GM21576 (cell line): ENCODE measurements at regions not wholly inside any gene's neighbourhood (a gene's known extent, or its start where the extent isn't known, plus 50 kb on each side); places are given as distances from the start of the nearest gene placed in this dataset.
"Not testable (repeated sequence)": the region's sequence is repeated elsewhere in the genome, so short reads cannot be mapped to it uniquely, and the experiment has no call there.

Experiments used
- ATAC-seq: cut with Tn5 transposase; IDR thresholded peaks from one replicate; pipeline ENCODE4 v1.9.1; 2021; ENCODE audit warnings: mild to moderate bottlenecking, moderate library complexity; ENCODE audit not compliant: unreplicated experiment

DNA sequence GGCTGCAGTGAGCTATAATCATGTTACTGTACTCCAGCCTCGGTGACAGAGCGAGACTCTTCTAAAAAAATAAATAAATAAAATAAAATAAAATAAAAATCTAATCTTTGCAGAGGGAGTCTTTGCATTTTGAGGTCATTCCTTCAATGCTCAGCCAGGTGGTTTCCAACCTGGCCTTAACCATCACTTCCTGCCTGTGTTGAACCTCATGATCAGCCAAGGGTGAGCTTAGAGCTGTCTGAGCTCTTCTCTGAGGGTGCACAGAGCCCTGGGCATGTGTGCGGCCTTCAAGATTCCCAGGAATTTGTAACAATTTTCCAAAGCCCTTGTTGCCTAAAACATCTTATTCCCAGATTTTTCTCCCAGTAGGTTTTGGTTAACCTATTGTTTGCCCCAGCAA, 94.3 kb downstream of the KCNJ12 start:
- not testable (repeated sequence) for ATAC-seq

DNA sequence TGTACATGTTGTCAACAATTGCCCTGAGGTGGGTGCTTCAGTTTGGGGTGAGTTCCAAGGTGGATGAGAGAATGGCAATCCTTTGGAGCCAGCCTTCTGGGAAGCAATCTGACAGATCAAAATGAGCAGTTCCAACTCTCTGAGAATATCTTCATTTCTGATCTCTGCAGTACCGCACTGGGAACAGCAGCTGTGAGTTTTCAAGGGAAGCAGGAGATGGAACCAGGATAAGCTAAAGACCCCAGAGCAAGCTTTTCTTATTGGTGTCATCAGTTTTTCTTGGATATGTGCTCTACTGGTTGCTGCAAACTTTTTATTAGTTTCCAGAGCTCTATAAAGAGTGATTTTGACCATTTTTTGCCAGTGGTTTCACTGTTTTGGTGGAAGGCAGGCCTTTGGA, 94.7 kb downstream of the KCNJ12 start:
- no peak for ATAC-seq

DNA sequence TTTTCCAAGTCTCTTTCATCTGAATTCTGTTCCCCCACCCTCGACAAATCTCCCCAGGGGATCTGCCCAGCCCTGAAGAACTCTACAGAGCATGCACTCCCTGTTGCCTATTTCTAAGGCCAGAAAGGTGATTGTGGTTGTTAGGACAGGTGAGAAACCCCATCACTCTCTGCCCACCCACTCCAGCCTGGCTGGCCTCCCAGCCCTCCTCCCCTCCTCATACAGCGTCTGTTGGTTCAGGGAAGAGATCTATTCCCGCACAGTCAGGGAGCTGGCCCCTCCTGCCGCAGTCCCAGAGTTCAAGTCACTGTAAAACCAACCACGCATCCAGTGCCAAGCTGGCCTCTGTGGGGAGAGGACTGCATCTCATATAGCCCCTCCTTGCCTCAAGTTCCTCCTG, 98.7 kb downstream of the KCNJ12 start:
- no peak for ATAC-seq

DNA sequence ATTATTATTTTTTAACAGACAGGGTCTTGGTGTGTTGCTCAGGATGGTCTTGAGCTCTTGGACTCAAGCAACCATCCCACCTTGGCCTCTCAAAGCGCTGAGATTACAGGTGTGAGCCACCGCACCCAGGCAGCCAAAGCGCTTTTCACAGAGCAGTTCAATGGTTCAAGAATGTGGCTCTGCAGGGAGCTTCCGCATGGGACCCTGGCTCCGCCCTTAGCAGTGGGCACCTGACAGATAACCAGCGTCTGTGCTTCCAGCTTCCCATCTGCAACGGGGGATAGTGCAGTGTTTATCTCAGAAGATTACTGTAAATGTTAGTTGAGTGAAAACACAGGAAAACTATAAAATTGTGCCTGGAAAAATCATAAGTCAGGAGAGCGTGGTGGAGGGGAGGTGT, 99.4 kb downstream of the KCNJ12 start:
- no peak for ATAC-seq

DNA sequence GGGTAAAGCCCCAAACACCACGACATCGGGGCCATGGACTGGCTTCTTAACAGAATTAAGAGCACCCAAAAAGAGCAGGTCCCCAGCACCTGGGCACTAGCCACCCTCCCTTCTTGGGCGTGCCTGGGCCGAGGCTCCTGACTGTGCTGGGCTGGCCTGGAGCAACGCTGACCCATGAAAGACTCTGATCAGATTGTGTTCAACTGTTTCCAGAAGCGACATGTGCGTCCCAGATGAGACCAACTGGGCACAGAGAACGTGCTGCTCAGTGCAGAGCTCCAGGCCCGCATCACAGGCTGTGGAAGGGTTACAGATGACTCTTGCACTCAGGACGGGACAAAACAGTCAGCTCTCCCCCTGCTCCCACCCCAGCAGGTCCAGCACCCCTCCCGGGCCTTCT, 100.7 kb downstream of the KCNJ12 start:
- ATAC-seq, result no peak

DNA sequence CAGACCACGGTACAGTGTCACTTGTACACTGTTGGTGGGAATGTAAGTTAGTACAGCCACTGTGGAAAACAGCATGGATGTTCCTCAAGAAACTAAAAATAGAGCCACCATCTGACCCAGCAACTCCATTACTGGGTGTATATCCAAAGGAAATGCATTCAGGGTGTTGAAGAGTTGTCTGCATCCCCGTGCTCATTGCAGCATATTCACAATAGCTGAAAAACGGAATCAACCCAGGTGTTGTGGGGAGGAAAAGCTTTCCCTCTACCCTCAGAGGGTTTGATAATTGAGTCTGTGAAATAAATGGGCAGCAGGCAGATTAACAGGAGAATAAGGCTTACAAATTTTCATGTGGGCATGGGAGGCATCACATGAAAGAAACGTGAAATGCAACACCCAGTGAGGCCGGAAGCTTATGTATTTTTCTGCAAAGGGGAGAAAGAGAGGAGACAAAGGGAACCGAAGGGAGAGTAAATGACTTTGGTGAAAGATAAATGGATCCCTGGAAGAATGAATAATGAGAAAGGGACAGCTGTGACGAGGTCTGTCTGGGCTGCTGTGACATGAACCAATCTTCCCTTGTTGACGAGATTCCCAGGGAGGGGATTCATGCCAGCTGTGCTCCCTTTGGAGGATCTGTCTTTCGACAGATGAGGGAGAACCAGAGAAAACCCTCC, 106.2 kb downstream of the KCNJ12 start:
- no peak for ATAC-seq

DNA sequence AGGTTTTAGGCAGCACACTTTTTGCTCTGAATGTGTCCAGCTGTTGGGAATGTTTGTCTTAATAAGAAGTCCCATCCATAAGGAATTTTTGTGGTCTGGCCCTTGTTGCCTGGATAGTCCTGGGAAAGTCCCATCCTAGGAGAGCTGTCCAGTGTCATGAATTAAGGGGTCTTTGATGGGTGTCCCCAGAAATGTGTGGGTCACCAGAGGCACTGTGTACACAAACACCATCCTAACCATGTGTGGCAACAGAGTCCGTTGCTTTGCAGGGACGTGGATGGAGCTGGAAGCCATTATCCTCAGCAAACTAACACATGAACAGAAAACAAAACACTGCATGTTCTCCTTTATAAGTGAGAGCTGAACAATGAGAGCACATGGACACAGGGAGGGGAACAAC, 111.9 kb downstream of the KCNJ12 start:
- ATAC-seq, result not testable (repeated sequence)

DNA sequence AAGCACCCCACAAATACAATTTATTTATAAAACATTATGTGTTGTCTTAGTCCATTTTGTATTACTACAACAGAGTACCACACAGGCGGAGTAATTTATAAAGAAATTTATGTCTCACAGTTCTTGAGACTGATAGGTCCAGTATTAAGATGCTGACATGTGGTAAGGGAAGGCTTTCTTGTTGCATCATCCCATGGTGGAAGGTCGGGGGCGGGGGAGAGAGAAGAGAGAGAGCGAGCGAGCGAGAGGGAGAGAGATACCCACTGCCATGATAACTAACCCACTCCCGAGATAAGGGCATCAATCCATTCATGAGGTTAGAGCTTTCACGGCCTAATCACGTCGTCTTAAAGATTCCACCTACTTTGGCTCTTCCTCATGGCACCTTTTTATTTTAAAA, 117.8 kb downstream of the KCNJ12 start:
- ATAC-seq, result no peak

DNA sequence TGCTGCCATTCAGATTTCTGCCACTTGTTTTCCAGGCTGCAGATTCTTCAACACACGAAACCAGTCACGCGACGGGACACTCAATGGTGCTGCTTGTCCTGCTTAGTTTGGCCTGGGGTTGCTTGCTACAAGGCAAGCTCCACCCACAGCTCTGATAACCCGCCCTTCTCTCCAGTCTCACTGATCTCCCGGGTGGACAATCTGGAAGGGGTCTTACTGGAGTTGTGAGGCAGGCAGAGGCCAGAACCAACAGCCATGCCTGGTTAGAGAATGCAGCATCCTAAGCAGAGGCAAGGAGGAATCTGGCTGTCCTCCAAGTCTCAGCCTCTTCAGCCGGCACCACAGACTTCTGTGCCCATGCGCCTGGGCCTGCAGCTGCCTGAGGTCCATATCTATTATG, 119.1 kb downstream of the KCNJ12 start:
- no peak for ATAC-seq

DNA sequence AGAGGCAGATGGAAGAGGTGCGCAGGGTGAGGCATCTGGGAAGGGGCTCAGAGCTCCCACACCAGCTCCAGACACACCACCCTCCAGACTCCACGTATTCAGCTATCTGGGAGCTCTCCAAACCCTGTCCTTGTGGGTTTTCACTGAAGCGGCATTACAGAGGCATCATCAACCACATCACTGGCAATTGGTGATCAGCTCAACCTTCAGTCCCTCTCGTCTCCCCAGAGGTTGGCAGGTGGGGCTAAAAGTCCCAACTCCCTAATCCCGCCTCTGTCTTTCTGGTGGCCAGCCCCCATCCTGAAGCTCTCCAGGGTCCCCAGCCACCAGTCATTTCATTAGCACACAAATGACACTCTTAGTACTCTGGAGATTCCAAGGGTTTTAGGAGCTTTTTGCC, 123.9 kb downstream of the KCNJ12 start:
- no peak for ATAC-seq

DNA sequence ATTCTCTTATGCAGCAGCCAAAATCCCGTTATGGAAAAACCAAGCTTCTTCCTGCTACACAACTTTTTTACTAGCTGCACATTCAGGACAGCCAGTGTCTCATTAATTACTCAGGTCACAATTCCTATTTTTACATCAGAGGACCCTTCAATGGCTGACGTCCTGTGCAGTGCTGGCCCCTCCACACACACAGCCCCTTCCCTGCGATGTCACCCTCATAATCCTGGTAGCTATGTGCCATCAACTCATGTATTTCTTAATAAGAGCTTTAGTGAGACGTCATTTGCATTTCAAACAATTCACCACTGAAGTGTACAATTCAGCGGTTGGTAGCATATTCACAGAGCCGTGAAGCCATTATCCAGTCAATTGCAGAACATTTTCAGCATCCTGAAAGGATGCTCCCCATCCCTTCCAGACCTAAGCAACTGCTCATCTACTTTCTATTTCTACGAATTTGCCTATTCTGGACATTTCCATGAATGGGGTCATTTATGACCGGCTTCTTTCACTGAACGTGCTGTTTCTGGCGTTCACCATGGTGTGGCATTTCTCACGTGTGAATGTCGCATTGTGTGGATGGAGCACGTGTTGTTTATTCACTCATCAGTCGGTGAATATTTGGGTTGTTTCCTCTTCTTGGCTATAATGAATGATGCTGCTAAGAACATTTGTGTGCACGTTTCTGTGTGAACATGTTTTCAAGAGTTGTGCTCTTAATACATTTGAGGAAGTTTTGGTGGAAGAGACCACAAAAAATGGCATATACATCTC, 126.0 kb downstream of the KCNJ12 start:
- not testable (repeated sequence) for ATAC-seq

DNA sequence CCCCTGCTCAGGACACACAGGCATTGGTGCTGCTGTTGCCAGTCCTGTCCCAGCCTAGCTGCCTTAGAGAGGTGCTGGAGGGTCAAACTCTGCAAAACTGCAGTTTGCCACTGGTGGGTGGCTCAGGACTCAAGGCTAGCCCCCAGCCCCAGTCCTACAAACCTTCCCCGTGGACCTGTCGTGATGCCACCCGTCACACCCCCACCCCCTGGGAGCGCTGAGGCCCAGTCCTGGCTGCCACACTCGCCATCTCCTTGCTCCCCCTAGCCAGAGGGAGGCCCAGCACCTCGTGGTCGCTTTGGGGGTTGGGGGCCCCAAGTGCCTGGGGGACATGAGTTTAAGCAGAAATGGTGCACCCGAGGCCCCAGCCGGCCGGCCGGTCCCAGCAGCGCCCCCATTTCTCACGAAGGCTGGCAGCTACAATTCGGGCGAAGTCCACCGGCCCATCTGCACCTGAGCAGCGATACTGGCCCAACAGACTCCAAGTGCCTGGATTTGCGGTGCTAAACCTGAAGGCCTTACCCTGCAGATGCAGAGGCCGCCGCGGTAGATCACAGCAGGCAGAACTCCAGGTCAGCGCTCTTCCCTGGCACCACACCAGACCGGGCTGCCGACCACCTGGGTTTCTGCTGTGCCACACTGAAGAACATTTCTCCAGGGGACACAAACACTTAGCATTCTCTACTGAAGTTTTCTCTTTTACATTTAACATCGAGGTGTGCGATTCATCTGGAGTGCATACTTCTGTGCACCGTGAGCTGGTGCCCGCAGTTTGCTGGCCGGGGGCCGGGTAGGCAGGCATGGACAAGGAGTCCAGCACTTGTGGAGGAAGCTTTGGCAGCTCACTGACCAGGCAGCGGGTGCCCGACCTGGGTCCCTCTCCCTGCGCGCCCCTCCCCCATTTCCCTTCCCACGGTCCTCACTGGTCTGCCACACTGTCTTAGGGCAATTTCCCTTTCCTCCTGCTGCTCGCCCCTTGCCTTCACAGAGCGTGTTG, 130.0 kb downstream of the KCNJ12 start:
- no peak for ATAC-seq

DNA sequence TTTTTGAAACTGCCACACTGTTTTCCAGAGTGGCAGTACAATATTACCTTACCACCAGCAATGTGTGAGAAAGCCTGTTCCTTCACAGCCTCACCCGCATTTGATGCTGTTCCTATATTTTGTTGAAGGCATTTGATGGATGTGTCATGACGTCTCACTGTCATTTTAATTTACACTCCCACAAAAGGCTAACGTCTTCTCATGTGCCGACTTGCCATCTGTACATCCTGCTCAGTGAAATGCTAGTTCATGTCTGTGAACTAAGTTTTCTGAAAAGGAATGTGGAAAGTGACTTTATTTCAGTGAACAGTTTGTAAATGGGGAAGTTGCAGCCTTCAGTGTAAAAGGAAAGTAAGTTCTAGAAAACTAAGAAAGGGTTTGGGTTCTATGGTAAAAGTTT, 131.6 kb downstream of the KCNJ12 start:
- not testable (repeated sequence) for ATAC-seq

DNA sequence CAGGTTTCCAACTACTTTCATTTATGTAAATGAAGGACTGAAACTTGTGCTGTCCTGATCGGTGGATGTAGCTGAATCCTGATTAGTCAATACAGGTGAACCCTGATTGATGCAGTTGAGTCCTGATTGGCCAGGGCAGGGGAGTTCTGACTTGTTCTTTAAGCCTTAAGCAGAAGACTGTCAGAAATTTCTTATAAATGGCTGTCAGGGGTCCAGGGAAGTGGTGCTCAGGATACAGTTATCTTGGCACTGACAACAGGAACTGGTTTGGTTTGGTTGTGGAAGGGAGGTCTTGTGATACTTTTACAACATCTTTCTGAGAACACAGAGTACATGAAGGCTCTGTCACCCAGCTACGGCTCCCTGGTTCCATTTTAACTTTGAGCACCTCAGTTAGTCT, 132.1 kb downstream of the KCNJ12 start:
- ATAC-seq, result no peak

DNA sequence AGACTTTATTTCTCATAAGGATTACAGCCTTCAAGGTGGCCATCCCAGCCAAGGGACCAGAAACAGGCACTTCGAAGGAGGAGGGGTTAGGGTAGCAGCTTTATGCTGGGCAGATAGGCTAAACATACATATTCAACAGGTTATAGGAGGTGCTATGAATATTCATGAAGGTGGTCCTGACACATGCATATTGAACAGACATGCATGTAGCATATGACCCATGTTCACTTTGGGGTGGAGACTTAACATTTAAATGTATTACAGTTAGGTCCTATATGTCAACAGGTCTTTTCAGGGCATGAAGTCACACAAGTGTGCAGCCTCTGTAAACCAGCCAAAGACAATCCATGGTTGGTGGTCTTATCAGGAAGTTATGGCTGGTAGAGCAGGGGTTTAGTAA, 133.2 kb downstream of the KCNJ12 start:
- ATAC-seq, result not testable (repeated sequence)

DNA sequence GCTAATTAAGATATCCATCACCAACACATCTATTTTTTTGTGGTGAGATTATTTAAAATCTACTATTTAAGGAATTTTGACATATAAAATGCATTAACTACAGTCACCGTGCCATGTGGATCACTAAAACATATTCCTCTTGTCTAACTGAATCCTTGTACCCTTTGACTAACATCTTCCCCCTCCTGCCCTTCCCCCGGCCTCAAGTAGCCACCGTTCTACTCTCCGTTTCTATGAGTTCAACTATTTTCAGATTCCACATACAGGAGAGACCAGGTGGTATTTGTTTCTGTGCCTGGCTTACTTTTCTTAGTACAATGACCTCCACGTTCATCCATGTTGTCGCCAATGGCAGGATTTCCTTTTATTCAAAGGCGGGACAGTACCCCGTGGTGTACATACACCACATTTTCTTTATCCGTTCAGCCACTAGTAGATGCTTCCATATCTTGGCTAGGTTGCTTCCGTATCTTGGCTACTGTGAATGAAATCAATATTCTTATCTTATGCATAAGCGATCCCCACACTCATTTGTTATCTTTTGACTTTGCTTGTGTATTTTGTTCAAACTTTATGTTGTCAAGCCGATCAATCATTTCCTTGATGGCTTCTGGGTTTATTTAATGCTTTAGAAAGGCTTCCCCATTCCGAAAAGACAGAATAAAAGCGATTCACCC, 134.7 kb downstream of the KCNJ12 start:
- ATAC-seq, result no peak

DNA sequence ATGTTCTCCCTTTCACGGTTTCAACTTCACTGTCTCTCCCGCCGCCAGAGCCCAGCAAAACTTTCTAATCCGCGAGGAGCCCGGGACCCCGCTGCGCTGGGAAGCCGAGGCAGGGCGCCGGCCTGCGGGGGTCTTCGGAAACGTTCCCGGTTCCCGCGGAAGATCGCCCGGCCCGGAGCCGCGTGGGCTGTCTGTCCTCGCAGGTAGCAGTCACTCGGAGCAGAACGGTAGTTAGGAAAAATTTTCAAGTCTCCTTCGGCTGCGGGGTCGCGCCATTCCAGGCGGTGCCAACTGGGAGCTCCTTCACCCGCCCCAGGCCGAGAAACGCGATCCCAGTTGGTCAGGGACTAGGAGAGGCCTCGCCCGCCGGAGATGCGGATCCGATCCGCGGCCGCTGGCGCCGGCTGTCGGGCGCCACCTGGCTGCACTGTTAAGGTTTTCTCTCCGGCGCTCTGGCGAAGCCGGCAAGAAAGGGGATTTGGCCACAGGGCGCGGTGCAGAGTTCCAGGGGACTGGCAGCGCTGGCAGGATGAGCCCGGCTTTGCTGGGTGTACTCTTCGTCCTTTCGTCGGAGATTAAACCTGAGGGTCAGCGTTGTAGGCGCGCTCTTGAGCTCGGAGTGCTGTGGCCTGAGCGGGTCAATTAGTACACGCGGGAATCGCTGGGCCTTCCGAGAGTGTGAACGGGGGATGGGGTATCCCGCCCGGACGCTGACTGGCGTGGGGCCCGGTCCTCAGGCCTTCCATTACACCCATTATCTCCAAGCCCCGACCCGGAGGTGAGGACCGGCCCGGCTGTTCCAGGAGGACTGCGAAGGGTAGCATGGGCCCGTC, 135.4 kb downstream of the KCNJ12 start:
- ATAC-seq, result peak; percentile 50

DNA sequence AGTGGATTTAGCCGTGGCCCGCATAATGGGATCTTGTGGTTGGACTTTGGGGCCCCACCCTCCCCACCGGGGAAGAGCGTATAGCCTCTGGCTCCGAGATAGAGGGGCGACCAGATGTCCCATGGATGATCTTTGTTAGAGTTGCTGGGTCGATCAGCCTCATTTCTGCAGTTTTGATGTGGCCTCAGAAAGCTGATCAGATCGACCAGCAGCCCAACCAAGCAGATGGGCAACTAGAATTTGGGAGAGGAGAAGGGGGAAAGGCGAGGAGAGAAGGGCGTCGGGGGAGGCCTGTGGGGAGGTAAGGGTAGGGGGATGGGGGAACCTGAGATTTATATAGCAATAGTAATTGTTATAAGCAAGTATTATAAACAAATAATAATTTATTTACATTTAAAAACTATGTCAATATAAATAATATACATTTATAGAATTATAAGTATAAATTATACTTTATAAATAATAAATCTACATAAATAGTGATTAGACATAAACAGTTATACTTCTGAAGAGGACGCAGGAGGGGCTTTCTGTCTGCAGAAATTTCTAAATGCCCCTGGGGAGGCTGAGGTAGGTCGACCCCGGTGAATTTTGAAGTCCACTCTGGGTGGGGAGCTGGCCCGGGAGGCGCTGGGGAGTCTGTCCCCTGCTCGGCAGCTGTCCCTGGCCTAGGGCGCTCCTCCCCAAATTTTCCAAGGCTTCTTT, 136.3 kb downstream of the KCNJ12 start:
- ATAC-seq, result no peak

DNA sequence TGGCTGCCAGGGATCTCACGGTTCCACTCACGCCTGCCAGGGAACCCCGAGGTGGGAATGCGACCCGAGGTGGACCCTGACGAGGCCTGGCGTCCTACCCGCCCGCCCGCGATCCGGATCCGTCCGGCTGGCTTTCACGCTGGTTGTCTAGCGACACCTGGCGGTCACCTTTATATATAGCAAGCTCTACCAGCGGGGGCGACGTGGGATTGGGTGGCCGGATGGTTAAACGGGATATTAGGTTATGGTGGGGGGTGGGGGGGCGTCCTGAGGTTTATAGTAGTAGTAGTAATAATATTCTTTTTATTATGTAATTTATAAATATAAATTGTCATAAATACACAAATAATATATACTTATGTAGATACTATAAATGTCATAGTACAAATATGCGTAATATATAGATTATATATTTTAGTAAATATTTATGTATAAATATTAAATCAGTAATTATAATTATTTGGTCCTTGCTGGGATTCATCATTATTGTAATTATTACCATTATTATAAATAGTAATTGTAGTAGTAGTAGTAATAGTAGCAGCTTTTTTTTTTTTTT, 136.9 kb downstream of the KCNJ12 start:
- no peak for ATAC-seq
